ENCODE measurements at regions not wholly inside any gene's neighbourhood (a gene's known extent, or its start where the extent isn't known, plus 50 kb on each side); places are given as distances from the start of the nearest gene placed in this dataset.

- Histone ChIP-seq H3K27me3 (replicated peaks; ENCODE audit: insufficient read depth) (no peaks in the 10 kb centered on the region), H3K9ac (no peak overlapping the region), H3K4me3 (no peak overlapping the region), H3F3A (ENCODE audit: insufficient read depth) (no peaks in the 10 kb centered on the region), H3K27ac (no peak overlapping the region), H3K4me1 (ENCODE audit: insufficient read depth) (no peaks in the 10 kb centered on the region), H3K79me2 (ENCODE audit: insufficient read depth) (no peaks in the 10 kb centered on the region), H3K36me3 (ENCODE audit: low read depth) (no peaks in the 10 kb centered on the region), H3K9me3 (ENCODE audit: low read depth) (no peaks in the 10 kb centered on the region), H3K4me2 (ENCODE audit: unreplicated experiment) (no peak overlapping the region), H2AFZ (no peak overlapping the region), H3K9me2 (ENCODE audit: insufficient read depth) (no peaks in the 10 kb centered on the region), H4K20me1 (ENCODE audit: insufficient read depth) (no peaks in the 10 kb centered on the region)
- no peak for TF ChIP-seq EZH2phosphoT487 (IDR thresholded peaks at IDR 0.05; ENCODE audit: insufficient read depth, low read depth)
- TF ChIP-seq EZH2 (IDR thresholded peaks at IDR 0.05; ENCODE audit: insufficient read depth, poor library complexity, severe bottlenecking), result no peak
- 21% methylated on average over 2 of the region's 2 CpGs for WGBS, 2 experiments (ENCODE audit: low coverage in 1 of 2, low lambda C conversion rate in 2 of 2, missing lambda C conversion rate in 2 of 2)
- in situ Hi-C loops (cut with MboI), result no loop called here
- DNase-seq, result no peak
Measured at GRCh38 chr1:187883356-187883755, 1054.6 kb downstream of the PLA2G4A start.

- Histone ChIP-seq H4K20me1 (ENCODE audit: insufficient read depth) (no peaks in the 10 kb centered on the region), H3K9ac (no peak overlapping the region), H3K4me2 (ENCODE audit: unreplicated experiment) (no peak overlapping the region), H3K4me1 (ENCODE audit: insufficient read depth) (no peaks in the 10 kb centered on the region), H3K36me3 (ENCODE audit: low read depth) (no peaks in the 10 kb centered on the region), H3K27ac (no peak overlapping the region), H3K27me3 (replicated peaks; ENCODE audit: insufficient read depth) (no peaks in the 10 kb centered on the region), H3K9me2 (ENCODE audit: insufficient read depth) (no peaks in the 10 kb centered on the region), H3K9me3 (ENCODE audit: low read depth) (no peaks in the 10 kb centered on the region), H3K4me3 (no peak overlapping the region), H3F3A (ENCODE audit: insufficient read depth) (no peaks in the 10 kb centered on the region), H2AFZ (no peak overlapping the region), H3K79me2 (ENCODE audit: insufficient read depth) (no peaks in the 10 kb centered on the region)
- no peak for DNase-seq
- 8 to 16% methylated on average over 4 of the region's 4 CpGs for WGBS, 2 experiments (ENCODE audit: low coverage in 1 of 2, low lambda C conversion rate in 2 of 2, missing lambda C conversion rate in 2 of 2)
- TF ChIP-seq EZH2 (IDR thresholded peaks at IDR 0.05; ENCODE audit: insufficient read depth, poor library complexity, severe bottlenecking), result no peak
- TF ChIP-seq EZH2phosphoT487 (IDR thresholded peaks at IDR 0.05; ENCODE audit: insufficient read depth, low read depth), result no peak
- in situ Hi-C loops (cut with MboI), result no loop called here
Measured at GRCh38 chr1:187891993-187892682, 1063.4 kb downstream of the PLA2G4A start.

- no peak overlapping the region for H2AFZ ChIP-seq
- no peaks in the 10 kb centered on the region for H4K20me1 ChIP-seq (ENCODE audit: insufficient read depth)
- TF ChIP-seq EZH2 (IDR thresholded peaks at IDR 0.05; ENCODE audit: insufficient read depth, poor library complexity, severe bottlenecking) (no peak), EZH2phosphoT487 (IDR thresholded peaks at IDR 0.05; ENCODE audit: insufficient read depth, low read depth) (no peak)
- H3K9me2 ChIP-seq (ENCODE audit: insufficient read depth), result no peaks in the 10 kb centered on the region
- H3F3A ChIP-seq (ENCODE audit: insufficient read depth), result no peaks in the 10 kb centered on the region
- H3K9ac ChIP-seq, result no peak overlapping the region
- H3K9me3 ChIP-seq (ENCODE audit: low read depth), result no peaks in the 10 kb centered on the region
- no peak overlapping the region for H3K4me2 ChIP-seq (ENCODE audit: unreplicated experiment)
- H3K27me3 ChIP-seq (replicated peaks; ENCODE audit: insufficient read depth), result no peaks in the 10 kb centered on the region
- no peaks in the 10 kb centered on the region for H3K4me1 ChIP-seq (ENCODE audit: insufficient read depth)
- DNase-seq, result no peak
- no peaks in the 10 kb centered on the region for H3K36me3 ChIP-seq (ENCODE audit: low read depth)
- in situ Hi-C loops (cut with MboI), result no loop called here
- no peak overlapping the region for H3K4me3 ChIP-seq
- H3K27ac ChIP-seq, result no peak overlapping the region
- H3K79me2 ChIP-seq (ENCODE audit: insufficient read depth), result no peaks in the 10 kb centered on the region
Measured at GRCh38 chr1:187892683-187893039, 1063.9 kb downstream of the PLA2G4A start.

GRCh38 chr1:187893471-187893870 lies 1064.7 kb downstream of the PLA2G4A start:
- Histone ChIP-seq H3K4me3 (no peak overlapping the region), H3K9me2 (ENCODE audit: insufficient read depth) (no peaks in the 10 kb centered on the region), H4K20me1 (ENCODE audit: insufficient read depth) (no peaks in the 10 kb centered on the region), H3K4me2 (ENCODE audit: unreplicated experiment) (no peak overlapping the region), H3K9ac (no peak overlapping the region), H3K27me3 (replicated peaks; ENCODE audit: insufficient read depth) (no peaks in the 10 kb centered on the region), H3K4me1 (ENCODE audit: insufficient read depth) (no peaks in the 10 kb centered on the region), H2AFZ (no peak overlapping the region), H3K27ac (no peak overlapping the region), H3K9me3 (ENCODE audit: low read depth) (no peaks in the 10 kb centered on the region), H3K79me2 (ENCODE audit: insufficient read depth) (no peaks in the 10 kb centered on the region), H3F3A (ENCODE audit: insufficient read depth) (no peaks in the 10 kb centered on the region), H3K36me3 (ENCODE audit: low read depth) (no peaks in the 10 kb centered on the region)
- TF ChIP-seq EZH2 (IDR thresholded peaks at IDR 0.05; ENCODE audit: insufficient read depth, poor library complexity, severe bottlenecking) (no peak), EZH2phosphoT487 (IDR thresholded peaks at IDR 0.05; ENCODE audit: insufficient read depth, low read depth) (no peak)
- in situ Hi-C loops (cut with MboI), result no loop called here
- DNase-seq, result no peak
- 0 to 7% methylated on average over 2 of the region's 2 CpGs for WGBS, 2 experiments (ENCODE audit: low coverage in 1 of 2, low lambda C conversion rate in 2 of 2, missing lambda C conversion rate in 2 of 2)

- H4K20me1 ChIP-seq (ENCODE audit: insufficient read depth), result no peaks in the 10 kb centered on the region
- H3K9me2 ChIP-seq (ENCODE audit: insufficient read depth), result no peaks in the 10 kb centered on the region
- H3K79me2 ChIP-seq (ENCODE audit: insufficient read depth), result no peaks in the 10 kb centered on the region
- no peaks in the 10 kb centered on the region for H3K36me3 ChIP-seq (ENCODE audit: low read depth)
- H3K4me1 ChIP-seq (ENCODE audit: insufficient read depth), result no peaks in the 10 kb centered on the region
- H3K27ac ChIP-seq, result no peak overlapping the region
- no peak overlapping the region for H2AFZ ChIP-seq
- no peak overlapping the region for H3K4me3 ChIP-seq
- no peak overlapping the region for H3K4me2 ChIP-seq (ENCODE audit: unreplicated experiment)
- no peaks in the 10 kb centered on the region for H3F3A ChIP-seq (ENCODE audit: insufficient read depth)
- DNase-seq, result no peak
- no peak overlapping the region for H3K9ac ChIP-seq
- TF ChIP-seq EZH2 (IDR thresholded peaks at IDR 0.05; ENCODE audit: insufficient read depth, poor library complexity, severe bottlenecking) (no peak), EZH2phosphoT487 (IDR thresholded peaks at IDR 0.05; ENCODE audit: insufficient read depth, low read depth) (no peak)
- WGBS, 2 experiments (ENCODE audit: low coverage in 1 of 2, low lambda C conversion rate in 2 of 2, missing lambda C conversion rate in 2 of 2), result 26 to 39% methylated on average over 3 of the region's 3 CpGs
- in situ Hi-C loops (cut with MboI), result no loop called here
- no peaks in the 10 kb centered on the region for H3K9me3 ChIP-seq (ENCODE audit: low read depth)
- no peaks in the 10 kb centered on the region for H3K27me3 ChIP-seq (replicated peaks; ENCODE audit: insufficient read depth)
Measured at GRCh38 chr1:187894349-187894748, 1065.6 kb downstream of the PLA2G4A start.
